Right renal cortex interstitium (tissue), 3 donors: ENCODE measurements at regions not wholly inside any gene's neighbourhood (a gene's known extent, or its start where the extent isn't known, plus 50 kb on each side); places are given as distances from the start of the nearest gene placed in this dataset.

Source experiments
- DNase-seq, 3 donors: peaks; one replicate each; pipeline ENCODE4 v3.0.0-alpha.2; 2013; ENCODE audit warnings: low read depth in 3 of 3, low spot score in 2 of 3

DNA sequence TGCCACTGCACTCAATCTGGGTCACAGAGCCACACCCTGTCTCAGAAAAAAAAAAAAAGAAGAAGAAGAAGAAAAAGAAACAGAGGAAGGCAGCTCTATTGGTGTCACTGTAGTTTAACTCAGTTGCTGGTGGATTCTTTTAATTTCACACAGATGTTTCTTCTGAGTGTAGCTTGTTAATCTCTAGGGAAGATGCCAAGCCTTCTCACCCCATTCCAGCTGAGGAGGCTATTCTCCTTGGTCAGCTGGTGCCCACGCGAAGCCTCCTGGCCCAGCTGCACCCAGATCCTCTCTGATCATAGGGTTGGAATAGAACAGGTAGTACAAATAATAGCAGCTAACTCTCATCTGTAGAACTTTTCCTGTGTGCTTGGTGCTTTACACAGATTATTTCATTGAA, 113.8 kb upstream of the SPRY4 start:
- DNase-seq, result no peak

DNA sequence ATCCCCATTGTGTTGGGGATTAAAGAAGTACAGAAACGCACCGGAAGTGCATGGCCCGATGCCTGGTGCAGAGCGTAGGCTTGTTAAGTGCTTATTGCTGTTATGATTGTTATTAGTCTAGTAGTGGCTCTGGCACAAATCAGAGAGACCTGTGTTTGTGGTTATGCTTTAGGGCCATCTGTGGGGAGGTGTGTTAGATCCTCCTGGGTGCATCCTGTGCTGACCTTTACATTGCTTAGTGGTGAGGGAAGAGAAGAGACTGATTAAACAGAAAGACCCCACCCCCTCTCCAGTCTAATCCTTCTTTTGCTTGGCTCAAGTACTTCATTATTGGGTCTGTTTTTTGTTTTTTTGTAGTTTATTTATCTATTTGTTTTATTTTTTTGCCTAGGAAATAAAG, 112.7 kb upstream of the SPRY4 start:
- no peak for DNase-seq

DNA sequence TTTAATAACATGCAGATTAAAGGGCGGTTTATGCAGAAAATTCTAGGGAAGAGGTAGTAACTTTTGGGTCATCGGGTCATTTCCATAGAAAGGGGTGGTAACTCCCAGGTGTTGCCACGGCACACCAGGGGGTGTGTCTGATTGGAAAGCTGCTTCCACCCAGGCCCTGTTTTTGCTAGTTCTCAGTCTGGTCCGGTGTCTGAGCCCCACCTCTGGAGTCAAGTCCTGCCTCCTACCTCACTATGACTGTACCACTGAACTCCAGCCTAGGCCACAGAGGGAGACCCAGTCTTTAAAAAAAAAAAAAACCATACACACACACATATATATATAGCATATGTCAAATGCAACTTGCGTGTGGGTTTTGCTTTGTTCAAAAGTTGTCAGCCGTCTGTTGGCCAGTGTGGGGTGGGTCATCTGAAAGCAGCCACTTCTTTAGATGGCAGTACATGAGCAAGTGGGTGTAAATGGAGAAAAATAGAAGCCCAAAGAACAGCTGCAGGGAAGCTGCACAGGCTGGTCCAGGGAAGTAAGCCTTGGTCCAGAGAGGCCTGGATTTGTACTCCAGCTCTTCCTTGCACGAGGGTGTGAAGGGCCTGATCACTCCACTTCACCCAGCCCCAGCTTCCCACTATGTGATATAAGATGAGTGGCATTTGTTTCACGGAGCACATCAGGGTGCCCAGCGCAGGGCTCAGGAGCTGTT, 110.7 kb upstream of the SPRY4 start:
- no peak for DNase-seq

DNA sequence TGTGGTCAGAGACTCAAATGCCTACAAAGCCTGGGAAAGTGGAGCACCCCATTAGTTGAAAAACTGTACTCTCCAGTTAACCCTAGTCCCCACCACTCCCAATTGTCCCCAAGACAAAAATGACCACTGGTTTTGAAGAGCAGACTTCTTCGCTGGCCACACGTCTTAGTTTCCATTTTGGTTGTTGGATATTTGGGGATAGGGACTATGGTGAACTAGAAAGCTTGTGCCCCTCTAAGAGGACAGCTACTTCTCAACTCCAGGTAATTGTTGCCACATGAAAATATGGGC, 109.4 kb upstream of the SPRY4 start:
- no peak for DNase-seq

DNA sequence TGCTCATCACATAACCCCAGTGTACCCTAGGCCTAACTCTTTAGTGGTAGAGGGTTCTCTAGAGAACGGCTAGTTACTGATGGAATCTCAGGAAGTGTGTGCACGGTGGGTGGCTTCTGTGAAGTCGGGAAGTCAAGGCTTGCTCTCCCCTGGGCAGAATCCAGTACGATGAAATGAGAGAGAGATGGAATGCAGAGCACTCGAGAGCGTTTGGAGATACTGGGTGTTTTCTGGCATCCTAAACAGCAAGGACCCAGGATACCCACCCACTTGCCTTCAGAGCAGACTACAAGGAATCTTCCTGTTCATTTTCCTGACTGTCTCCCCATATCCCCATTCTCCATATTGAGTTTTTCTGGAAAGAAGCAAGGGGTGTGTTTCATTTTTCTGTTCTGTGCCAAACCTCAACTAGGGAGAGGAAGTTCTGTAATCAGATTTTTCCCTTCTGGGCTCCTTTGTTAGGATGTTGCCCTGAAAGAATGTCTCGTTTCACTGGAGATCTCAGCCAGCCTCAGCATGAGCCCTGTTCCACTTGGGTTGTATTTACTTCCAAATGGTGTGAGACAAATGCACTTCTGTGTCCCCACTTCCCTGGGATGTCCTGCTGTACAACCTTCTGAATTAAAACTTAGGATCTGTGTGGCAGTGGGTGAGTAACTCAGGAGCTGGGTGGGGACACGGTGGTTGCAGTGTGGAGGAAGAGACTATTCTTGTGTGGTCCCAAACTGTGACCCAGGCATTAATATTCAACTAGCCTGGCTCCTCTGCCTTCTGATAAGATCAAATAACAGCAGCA, 108.9 kb upstream of the SPRY4 start:
- DNase-seq, result no peak

DNA sequence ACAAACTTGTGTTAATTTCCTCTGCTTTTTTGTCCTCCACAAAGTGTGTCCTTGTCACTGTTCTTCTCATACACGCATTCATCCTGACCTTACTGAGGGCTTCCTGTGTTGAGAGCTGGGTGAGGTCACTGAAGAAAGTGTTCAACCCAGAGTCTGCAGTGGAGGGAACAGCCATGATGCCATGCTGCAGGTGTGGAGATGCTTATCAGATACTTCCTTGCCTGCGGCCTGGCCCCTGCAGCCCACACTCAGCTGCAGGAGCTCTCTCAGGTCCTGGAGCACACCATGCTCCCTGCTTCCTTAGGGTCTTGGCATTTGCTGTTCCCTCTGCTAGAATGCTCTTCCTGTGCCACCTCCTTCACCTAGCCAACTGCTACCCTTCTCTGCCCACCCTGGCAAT, 108.1 kb upstream of the SPRY4 start:
- no peak for DNase-seq

DNA sequence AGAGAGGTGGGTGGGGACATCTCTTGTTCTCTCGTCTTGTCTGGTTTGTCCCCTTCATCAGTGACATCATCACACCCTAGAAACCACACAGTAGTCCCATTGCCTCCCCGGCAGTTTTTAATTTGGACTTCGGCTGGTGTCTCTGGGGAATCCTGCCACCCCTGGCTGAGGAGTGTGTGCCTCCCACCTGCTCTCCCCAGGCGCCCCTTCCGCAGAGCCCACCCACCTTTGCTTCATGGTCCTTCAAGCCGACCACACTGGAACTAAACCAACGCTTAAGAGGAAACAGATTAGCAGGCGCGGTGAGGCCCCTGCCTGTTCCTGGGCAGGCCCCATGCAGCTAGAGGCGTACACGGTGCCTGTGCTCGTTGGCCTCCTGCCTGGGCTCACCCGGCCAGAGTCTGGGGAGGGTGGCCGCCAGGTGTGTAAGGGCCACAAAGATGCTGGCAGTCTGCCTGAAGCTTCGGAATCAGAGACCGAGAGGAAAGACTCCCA, 107.6 kb upstream of the SPRY4 start:
- DNase-seq, result no peak

DNA sequence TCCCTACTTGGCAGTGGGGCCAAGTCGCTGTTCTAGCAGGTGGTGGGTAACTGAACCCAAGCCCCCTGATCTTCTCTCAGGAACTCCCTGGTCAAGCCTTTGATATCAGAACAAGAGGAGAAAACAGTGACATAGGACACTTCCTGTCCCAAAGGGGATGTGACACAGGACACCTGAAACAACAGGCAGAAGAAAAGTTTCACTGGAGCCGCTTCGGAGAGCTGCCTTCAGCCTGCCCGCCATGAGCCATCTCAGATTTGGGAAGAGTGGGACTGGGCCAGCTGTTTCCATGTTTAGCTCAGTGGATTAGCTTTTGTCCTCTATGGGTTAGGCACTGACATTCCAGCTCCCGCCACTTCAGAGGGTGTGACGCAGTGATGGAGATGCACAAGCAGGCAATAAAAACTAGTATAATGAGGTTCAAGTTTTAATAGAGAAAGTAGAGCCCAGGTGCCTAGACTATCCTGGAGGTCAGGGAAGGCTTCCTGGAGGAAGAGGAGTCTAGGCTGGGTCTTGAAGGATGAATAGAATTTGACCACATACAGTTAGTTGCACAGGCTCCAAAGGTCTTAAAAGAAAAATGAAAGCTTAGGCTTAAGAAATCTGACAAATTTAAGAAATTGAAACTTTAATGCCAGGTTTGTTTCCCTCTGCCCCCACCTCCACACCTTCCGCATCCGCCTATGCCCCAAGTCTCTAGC, 104.1 kb upstream of the SPRY4 start:
- DNase-seq, result no peak

DNA sequence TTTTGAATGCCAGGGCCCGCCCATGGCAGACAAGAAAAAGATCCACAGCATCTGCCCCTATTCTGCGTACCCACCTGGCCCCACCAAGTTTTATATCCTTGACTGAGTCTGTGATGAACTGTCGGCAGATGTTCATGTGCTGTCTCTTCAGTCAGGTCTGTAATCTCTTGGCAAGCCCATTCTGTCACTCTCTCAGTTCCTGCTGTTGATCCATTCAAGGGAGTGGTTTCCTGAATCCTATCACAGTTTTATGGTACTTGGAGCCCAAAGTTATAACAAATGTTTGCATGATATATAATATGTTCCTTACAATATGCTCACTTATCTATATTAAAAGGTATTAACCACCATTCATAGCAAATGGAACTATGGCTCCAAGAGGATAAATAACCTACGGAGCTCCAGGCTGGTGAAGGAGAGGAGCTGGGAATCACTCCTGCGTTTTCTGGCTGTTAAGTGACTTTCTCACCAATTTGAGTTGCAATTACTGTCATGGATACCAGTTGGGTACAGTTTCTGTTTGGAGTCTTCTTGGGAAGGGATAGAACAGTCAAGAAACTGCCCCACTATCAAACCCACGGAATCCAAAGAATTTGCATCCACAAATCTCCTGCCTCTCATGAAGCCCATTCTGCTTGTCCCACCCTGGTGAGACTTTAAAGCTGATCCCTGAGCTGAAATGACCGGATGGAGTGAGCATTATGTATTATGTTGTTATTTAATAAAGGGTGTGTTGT, 103.4 kb upstream of the SPRY4 start:
- no peak for DNase-seq

DNA sequence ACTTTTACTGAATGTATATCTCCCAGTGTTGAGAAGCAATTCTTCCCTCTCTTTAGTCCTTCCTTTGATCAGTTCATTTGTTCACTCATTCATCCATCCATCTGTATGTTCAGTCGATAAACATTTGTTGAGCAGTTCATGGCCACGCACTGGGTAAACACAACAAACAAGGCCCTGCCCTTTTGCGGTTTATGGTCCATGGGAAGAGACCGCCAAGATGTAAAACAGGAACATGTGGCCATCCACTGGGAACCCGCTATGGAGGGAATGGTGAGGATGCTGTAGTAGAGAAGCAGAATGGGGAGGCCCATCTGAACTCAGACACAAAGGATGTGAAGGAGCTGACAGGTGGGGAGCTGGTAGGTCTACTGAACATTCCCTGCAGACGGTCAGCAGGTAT, 102.7 kb upstream of the SPRY4 start:
- no peak for DNase-seq

DNA sequence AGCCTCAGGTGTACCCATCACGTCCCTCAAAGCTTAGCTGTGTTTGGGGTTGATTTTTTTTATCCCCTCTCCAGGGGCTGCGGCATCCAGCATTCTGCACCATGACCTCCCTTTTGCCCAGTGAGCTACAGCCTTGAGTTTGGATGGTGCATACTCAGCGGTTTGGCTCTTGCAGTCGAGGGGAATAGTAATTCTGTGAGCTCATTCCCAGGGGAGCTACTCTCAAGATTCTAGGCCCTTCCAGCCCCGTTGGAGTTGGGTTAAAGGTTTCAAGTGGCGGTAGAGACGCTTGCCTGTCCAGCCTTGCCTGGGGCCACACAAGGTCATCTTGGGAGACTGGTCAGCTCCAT, 102.2 kb upstream of the SPRY4 start:
- no peak for DNase-seq

DNA sequence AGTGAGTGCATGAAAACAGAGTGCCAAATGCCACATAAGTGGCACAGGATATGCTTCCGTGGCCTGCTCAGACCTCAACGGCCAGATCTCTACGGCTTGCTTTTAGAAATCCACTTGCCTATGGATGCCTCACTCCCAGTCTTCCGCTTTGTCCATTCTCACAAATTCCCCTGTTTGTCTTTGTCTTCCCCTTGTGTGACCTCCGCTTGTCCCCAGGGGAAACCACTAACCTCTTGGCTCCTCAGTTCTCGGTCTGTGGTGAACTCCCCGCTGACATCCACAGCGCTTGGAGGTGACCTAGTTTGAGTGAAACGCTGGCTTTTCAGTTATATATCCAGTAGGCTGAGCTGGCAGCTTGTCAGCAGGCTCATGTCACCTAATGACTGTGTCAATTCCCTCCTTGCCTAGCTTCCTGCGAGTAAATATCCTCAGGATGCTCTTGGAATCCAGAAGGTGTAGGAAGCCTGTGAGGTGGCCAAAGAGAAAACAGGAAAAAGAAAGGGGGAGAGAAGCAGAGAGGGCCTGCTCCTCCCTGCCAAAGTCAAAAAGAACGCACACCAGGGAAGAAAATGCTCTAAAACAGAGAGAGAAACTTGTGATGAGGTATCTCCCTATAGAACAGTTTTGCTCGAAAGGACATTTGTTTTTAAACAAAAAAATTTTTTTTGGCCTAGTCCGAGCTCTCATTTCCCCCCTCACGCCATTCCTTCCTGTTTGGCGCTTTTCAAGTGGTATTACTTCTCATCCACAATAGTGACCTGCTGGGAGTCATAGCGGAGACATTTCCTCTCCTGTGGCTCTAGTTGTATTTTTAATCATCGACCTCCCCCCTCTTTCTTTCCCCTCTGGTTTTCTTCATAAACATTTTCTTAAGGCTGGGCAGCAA, 101.6 kb upstream of the SPRY4 start:
- DNase-seq, result no peak

DNA sequence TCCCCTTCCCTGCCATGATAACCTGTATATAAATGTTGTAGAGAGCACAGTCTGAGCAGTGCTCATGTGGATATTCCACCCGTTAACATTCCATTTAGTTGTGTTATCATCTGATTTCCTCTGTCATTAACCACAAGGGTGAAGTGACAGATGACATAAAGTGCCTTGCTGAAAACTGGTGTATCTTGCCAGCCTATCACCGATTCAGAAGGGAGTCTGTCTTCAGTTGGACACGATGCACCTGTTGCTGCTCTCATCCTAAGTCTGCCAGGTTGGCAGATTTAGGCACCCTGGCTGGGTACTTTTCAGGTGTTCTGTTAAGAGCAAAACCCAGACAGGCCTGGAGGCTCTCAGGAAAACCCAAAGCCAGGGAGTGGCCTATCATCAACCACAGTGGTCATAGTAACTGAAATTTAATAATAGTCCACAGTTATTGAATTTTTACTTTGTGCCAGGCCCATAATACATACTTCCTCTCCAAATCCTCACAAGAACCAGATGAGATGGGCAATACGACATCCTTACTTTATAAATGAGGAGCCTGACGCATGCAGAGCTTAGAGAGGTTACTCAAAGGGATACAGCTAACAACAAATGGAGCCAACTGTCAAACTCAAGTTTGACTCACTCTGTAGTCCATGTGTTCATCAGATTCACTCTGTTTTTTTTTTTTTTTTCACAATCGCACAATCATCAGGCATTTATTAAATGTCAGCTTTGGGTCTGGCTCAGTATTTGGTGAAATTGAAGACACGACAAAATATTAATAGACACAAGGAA, 100.7 kb upstream of the SPRY4 start:
- DNase-seq, result no peak

DNA sequence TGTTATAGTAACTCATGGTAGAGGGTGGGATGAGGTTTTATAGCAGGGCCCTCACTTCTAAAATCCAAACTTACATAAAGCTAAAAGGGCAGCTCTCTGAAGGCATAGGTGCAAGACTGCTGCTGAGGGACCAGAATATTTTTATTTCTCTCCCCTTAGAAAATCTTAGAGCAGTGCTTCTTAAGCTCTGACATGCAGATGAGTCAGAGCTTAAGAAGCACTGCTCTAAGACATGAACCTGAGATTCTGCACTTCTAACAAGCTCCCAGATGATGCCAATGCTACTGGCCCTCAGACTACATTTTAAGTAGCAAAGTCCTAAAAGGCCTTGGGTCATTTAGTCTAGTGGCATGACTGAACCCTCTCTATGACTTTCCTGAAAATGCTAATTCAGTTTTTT, 97.6 kb upstream of the SPRY4 start:
- no peak for DNase-seq

DNA sequence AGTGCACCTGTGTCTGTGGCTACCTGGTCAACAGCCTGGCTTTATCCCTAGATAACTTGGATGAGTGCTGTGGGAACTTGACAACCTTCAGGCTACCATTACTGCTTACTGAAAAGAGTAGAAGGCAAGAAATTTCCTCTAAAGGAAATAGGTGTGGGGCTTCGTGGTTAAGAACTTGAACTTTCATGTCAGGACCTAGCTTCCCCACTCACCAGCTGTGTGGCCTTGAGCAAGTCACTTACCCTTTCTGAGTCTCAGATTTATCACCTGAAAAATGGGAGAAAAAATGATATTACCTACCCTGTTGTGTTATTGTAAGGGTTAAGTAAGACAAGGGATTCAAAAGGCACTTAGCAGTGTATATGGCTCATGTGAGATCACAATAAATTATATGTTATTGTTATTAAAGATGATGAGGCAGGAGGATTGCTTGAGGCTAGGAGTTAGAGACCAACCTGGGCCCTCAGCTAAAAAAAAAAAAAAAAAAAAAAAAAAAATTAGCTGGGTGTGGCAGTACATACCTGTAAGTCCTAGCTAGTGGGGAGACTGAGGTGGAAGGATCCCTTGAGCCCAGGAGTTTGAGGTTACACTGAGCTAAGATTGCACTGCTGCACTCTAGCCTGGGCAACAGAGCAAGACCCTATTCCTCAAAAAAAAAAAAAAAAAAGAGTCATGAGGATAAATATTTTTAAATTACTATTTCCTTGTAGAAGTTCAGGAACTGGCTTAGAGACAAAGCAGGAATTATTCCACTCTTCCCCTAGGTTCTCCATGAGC, 97.0 kb upstream of the SPRY4 start:
- DNase-seq, result no peak

DNA sequence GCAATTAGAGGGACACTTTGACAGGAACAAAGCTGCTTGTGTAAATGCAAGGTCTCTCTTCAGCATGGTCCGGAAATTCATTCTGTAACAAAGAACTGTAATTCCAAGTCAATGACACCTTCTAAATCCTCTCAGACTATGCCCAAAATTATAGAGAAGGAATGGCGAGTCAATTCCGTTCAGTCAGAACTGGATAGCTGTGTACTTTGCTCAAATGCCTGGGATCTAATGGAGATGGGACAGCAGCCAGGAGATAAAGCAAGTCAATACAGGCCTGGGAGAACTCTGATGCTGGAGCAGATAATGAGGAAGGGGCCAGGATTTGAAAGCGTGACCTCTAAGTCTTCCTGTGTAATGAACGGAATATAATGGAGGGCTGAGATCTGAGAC, 96.4 kb upstream of the SPRY4 start:
- no peak for DNase-seq

DNA sequence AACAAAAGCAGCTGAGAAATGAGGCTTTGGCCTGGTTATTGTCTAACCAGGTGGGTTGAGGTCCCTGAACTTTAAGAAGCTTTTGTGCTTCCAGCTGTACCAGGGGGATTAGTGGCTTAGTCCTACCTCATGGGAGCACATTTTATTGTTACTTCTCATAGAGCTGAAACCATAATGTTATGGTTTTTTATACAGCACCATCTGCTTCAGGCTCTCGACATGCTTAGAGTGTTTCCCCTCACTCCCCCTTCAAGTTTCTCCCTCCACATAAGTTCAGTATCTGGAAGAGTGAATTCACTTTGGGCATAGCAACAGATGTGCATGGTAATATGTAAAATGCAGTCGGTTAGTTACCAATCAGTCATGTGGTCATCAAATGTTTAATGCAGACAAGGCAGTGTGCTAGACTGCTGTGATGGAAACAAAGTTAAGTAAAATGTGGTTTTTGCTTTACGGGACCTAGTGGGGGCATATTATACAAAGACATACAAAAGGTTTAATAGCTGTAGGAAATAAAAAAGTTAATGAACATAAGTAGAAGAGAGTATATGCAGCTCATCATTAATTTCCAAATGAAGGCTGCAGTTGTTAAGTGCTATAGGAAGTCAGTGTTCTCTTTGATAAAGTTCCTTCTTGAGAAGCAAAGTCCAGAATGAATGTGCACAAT, 95.9 kb upstream of the SPRY4 start:
- no peak for DNase-seq

DNA sequence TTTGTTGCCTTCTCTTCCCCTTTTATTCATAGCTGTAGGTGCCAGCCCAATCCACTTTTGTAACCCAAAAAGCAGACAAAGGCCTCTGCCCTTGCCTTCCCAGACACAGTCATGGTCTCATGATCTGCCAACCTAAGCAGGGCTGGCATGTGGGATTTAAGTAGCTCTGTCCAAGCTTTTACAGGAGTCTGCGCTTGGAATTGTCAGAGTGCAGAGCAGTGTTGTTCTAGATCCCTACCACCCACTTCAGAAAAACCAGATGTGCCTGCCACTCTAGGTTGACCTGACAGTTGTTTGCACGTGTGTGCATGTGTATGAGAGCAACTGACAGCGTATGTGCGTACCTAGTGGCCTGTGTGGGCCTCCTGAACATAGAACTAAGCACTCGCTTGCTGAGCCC, 87.8 kb upstream of the SPRY4 start:
- no peak for DNase-seq
